ENCODE measurements at regions not wholly inside any gene's neighbourhood (a gene's known extent, or its start where the extent isn't known, plus 50 kb on each side); places are given as distances from the start of the nearest gene placed in this dataset.

DNA sequence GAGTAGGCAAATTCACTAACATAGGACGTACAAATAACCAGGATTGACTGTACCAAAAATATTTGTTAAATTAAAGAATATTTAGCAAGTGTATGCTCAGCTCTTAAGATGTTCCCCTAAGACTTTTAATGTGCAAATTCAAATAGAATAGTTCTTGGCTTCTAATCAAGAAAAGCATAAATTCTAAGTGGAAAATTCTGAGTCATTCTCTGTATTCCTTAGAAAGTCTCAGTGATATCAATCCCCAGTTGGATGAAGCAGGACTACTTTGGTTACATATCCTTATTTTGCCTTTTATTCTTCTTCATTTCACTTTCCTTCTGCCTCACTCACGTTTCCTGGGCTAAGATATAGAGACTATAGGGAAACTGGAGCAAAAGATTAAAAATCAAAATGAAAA is 130.2 kb downstream of the IFI44 start:
- TF ChIP-seq, protein P1, sequence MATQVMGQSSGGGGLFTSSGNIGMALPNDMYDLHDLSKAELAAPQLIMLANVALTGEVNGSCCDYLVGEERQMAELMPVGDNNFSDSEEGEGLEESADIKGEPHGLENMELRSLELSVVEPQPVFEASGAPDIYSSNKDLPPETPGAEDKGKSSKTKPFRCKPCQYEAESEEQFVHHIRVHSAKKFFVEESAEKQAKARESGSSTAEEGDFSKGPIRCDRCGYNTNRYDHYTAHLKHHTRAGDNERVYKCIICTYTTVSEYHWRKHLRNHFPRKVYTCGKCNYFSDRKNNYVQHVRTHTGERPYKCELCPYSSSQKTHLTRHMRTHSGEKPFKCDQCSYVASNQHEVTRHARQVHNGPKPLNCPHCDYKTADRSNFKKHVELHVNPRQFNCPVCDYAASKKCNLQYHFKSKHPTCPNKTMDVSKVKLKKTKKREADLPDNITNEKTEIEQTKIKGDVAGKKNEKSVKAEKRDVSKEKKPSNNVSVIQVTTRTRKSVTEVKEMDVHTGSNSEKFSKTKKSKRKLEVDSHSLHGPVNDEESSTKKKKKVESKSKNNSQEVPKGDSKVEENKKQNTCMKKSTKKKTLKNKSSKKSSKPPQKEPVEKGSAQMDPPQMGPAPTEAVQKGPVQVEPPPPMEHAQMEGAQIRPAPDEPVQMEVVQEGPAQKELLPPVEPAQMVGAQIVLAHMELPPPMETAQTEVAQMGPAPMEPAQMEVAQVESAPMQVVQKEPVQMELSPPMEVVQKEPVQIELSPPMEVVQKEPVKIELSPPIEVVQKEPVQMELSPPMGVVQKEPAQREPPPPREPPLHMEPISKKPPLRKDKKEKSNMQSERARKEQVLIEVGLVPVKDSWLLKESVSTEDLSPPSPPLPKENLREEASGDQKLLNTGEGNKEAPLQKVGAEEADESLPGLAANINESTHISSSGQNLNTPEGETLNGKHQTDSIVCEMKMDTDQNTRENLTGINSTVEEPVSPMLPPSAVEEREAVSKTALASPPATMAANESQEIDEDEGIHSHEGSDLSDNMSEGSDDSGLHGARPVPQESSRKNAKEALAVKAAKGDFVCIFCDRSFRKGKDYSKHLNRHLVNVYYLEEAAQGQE (IDR thresholded peaks at IDR 0.05), result no peak
- no peak for TF ChIP-seq SP1 (IDR thresholded peaks at IDR 0.05)
- TF ChIP-seq, protein P2, sequence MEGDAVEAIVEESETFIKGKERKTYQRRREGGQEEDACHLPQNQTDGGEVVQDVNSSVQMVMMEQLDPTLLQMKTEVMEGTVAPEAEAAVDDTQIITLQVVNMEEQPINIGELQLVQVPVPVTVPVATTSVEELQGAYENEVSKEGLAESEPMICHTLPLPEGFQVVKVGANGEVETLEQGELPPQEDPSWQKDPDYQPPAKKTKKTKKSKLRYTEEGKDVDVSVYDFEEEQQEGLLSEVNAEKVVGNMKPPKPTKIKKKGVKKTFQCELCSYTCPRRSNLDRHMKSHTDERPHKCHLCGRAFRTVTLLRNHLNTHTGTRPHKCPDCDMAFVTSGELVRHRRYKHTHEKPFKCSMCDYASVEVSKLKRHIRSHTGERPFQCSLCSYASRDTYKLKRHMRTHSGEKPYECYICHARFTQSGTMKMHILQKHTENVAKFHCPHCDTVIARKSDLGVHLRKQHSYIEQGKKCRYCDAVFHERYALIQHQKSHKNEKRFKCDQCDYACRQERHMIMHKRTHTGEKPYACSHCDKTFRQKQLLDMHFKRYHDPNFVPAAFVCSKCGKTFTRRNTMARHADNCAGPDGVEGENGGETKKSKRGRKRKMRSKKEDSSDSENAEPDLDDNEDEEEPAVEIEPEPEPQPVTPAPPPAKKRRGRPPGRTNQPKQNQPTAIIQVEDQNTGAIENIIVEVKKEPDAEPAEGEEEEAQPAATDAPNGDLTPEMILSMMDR (IDR thresholded peaks at IDR 0.05; ENCODE audit: low read depth, low read length, missing input control), result no peak
- TF ChIP-seq TAF1 (conservative IDR thresholded peaks at IDR 0.05), result no peak
- TF ChIP-seq, protein P3, sequence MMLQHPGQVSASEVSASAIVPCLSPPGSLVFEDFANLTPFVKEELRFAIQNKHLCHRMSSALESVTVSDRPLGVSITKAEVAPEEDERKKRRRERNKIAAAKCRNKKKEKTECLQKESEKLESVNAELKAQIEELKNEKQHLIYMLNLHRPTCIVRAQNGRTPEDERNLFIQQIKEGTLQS (IDR thresholded peaks at IDR 0.05), result no peak
